Left renal cortex interstitium (tissue), 4 donors: ENCODE measurements at regions not wholly inside any gene's neighbourhood (a gene's known extent, or its start where the extent isn't known, plus 50 kb on each side); places are given as distances from the start of the nearest gene placed in this dataset.
"Not testable (repeated sequence)": the region's sequence is repeated elsewhere in the genome, so short reads cannot be mapped to it uniquely, and the experiment has no call there.

Source experiments
- DNase-seq, 4 donors: peaks; one replicate each; pipeline ENCODE4 v3.0.0-alpha.2; 2013; ENCODE audit warnings: low read depth in 4 of 4, low spot score in 2 of 4, missing footprints in 1 of 4

GRCh38 chr2:59180621-59181020 lies 939.5 kb upstream of the FANCL start:
- DNase-seq = no peak

DNA sequence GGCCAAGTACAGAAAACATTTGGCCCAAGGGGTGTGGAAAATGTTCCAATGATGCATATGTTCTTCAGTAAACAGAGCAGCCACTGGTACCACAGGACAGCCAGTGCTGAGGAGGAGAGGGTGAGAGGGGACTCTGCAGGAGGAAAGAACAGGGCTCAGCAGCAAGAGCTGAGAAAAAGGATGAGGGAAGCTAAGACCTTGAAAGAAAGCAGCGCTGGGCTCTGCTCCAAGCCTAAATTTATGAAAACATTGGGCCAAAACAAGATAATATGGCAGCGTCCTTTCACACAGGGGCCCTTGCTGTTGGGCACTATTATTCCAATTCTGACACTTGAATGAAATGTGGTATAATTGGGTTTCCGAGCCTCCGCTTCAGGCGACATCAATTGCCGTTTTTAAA lies 939.0 kb upstream of the FANCL start:
- no peak for DNase-seq

DNA sequence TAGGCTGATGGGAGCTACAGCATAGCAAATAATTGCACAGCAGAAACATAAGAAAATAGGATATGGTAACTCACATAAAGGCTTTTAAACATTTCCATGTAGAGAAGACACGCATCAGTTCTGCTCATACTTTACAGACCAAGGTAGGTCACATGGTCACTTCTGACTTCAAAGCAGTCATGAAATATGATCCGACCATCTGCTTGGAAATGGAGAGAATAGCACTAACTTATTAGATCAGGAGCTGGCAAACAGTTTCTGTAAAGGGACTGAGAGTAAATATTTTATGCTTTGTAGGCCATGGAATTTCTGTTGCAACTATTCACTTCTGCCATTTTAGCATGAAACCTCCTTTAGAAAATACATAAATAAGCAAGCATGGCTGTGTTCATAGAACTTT lies 936.6 kb upstream of the FANCL start:
- peak in 3 of 4 donors; percentile 8 to 31 (median 11) for DNase-seq

- DNase-seq = no peak
Measured at GRCh38 chr2:59176737-59177136, 935.6 kb upstream of the FANCL start.

DNA sequence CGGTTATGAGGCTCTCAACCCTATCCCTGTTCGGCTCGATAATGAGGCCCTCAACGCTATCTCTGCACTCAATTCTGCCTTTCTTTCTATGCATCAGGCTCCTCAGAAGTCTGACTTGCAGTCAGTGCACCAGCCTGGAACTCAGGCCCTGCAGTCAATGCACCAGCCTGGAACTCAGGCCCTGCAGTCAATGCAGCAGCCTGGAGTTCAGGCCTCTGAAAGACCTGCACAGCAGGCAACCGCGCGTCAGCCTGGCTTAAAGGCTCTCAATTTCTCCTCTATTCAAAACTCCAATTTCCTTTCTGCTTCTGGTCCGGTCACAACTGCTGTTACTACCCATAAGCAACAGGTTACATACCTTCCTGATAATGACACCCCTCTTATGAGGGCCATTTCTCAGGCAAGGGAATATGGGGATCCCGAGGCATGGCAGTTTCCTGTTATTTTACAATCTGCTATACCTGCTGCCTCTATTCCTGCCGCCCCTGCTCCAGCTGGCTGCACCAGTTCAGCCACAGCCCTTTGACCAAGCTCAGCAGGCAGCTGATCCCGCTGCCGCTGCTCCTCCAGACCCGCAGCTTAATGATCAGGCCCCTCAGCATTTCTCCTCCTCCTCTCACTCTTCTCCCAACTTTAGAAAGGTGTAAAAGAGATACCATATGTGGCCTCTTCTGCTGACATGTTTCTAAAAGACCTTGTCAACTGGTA lies 933.6 kb upstream of the FANCL start:
- DNase-seq = no peak

GRCh38 chr2:59173325-59173724 lies 932.2 kb upstream of the FANCL start:
- no peak for DNase-seq

DNA sequence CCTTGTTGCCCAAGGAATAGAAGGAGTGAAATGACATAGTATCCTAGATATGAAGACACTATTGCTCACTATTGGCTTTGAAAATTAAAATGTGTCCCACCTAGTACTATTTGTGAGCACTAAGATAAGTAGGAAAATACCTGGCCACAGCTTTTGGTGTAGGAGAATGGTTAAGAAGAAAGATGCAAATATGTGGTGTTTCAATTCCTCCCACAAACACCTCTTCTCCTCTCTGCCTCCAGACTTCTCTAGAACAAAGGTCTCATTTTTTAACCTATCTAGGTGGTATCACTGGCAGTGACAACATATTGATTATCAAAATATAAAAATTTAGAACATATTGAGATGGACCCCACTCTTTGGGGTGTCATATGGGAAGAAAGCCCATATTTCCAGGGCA lies 929.9 kb upstream of the FANCL start:
- no peak for DNase-seq

- no peak for DNase-seq
Measured at GRCh38 chr2:59168766-59169165, 927.6 kb upstream of the FANCL start.

GRCh38 chr2:59167514-59167913 lies 926.4 kb upstream of the FANCL start:
- DNase-seq = no peak

DNA sequence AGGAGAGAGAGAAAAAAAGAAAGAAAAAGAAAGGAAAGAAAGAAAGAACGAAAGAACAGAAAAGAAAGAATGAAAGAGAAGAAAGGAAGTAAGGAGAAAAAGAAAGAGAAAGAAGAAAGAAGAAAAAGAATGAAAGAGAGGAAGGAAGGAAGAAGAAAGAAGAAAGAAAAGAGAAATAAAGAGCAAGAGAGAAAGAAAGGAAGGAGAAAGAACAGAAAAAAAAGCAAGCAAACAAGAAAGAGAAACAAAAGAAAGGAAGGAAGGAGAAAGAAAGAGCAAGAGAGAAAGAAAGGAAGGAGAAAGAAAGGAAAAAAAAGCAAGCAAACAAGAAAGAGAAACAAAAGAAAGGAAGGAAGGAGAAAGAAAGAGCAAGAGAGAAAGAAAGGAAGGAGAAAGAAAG lies 916.8 kb upstream of the FANCL start:
- not testable (repeated sequence) for DNase-seq

DNA sequence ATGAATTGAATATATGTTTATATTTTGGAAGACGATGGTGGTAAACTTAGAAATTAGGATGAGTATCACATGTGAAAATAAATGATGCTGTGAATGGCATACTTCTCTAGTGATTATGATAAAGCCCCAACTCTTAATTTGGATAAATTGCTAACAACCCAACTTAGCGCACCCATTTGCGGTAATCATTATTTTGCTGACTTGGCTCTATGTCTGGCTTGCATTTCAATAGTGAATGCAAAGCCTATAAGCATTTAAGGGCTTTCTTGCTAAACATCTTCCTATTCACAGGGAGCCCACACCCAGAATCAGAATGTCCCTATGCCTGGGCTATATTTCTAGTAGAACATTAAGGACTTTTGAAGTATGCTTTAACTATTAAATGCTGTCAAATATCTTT lies 910.7 kb upstream of the FANCL start:
- DNase-seq = no peak

DNA sequence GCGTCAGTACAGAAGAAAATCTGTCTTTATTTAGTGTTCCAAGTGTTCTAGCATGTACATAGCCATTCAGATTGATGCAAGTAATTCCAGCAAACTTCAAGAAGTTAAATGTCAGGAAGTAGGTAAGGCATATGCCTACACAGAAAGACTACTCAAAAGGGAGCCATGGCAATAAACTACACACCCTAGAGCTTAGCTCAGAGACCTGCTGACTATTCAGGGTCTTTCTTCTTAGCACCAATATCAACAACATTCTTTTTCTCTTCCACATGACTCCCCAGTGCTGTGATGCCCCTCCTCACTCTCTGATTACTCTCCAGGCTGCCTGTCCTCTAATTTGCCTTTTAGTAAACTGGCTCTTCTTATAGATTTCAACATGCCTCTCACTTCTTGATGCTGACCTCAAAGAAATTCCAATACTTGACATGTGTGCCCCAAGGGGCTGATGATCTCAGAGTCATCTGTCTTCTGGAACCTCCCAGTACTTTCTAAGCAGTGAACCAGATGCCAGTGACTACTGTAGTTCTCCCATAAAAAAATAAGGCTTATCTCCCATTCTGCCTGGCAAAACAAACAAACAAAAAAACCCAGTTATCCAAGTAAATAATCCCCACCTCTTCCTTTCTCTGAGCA lies 909.2 kb upstream of the FANCL start:
- no peak for DNase-seq

DNA sequence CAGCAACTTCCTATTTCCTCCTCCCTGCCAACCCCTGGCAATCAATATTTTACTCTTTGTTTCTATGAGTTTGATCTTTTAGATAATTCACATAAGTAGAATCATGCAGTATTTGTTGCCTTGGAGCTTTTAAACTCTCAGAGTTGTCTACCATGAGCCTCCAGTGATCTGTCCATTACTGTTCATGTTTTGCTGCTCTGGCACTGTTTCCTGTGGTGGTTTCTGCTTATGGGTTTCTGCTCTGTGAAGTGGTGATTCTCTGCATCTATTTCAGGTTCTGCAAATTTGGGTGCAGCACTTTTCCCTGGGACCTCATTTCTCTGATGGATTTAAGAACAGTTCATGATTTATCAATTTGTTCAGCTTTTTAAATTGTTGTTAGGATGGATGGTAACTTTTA lies 908.1 kb upstream of the FANCL start:
- DNase-seq = no peak

DNA sequence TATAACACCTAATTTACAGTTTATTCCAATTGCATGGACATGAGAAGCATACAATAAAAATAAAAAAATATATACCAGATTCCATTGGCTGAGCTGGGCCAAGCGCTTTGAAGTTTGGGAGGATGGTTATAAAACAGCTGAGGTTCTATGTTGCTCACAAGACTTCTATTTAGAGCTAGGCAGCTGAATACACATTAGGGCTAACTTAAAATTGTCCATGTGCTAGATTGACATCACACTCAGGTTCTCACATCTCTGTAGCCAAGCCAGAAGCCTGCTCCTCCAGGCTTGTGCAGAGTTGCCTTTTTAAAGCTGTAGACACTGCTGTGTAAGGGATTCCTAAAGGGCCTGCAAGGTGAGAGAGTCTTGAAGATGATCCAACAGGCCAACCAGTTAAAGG lies 871.1 kb upstream of the FANCL start:
- DNase-seq = no peak

DNA sequence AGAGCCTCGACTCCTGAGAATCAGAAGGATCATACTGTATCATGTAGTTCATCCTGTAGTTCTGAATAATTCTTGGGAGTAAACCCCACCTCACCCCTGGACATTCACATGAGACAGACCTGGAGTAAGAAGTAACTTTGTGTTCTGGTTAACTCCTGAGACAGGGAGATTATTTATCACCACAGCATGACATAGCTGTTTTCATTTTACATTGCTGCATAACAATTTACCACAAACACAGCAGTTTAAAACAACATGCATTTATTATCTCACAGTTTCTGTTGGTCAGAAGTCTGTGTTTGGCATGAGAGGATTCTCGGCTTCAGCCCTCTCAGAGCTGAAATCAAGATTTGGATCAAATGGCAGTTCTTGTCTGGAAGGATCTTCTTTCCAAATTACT lies 855.8 kb upstream of the FANCL start:
- no peak for DNase-seq

GRCh38 chr2:59093571-59093970 lies 852.4 kb upstream of the FANCL start:
- DNase-seq = no peak

DNA sequence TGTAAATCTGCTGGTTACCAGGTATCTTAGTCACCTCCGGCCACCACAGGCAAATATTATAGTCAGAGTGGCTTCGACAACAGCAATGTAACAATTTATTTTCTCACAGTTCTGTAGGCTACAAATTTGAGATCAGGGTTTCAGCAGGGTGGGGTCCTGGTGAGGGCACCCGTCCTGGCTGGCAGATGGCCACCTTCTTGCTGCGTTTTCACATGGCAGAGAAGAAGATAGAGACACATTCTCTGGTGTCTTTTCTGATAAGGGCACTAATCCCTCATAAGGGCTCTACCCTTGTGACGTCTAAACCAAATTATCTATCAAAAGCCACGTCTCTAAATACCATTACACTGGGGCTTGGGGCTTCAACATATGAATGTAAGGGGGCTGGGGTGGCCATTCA lies 843.2 kb upstream of the FANCL start:
- no peak for DNase-seq

DNA sequence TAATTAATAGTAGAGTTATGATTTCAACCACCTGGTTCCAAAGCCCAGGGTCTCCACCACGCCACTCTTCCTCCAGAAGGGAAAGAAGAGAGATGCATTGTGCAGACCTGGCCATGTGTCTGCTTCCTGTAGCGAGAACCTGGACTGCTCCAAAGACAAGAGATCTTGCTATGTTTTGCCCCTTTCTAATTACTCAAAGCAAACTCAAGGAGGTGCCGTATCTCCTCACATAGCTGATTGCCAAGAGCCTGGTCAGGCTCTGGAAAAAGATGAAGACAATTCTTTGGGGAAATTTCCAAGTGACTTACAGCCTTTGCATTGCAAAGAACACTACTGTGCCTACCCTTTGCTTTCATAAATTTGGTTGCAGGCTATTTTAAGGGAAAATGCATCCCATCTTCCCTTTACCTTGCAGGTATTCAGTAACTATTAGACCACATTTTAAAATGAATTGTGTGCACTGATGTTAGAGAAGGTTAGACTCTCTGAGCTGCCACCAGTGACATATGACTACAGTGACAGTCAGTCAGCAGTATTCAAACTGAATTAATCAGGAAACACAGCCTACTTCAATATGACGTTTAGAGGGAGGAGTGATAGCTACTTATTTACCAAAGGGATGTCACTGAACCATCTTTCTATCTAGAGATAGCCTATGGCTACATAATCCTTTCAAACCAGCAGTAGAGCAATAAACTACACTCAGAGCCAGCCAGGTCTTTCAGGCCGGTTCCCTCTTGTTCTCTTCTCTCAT lies 842.1 kb upstream of the FANCL start:
- no peak for DNase-seq

DNA sequence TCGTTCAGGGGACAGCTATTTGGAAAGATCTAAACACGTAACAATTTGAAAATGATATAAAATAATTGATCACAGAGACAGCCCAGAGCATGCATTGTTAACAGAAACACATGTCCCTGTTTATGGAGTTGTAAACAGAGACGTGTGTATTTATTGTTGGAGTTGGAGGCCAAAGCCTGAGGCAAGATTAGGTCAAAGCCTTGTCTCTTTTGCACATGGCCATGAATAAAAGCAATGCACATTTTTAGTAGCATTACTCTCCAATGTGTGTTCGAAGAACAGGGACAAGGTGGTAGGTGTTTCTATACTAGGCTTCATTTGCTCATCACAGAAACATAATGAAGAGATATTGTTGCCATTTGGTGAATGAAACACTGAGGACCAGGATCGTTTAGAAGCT lies 841.5 kb upstream of the FANCL start:
- DNase-seq = no peak

DNA sequence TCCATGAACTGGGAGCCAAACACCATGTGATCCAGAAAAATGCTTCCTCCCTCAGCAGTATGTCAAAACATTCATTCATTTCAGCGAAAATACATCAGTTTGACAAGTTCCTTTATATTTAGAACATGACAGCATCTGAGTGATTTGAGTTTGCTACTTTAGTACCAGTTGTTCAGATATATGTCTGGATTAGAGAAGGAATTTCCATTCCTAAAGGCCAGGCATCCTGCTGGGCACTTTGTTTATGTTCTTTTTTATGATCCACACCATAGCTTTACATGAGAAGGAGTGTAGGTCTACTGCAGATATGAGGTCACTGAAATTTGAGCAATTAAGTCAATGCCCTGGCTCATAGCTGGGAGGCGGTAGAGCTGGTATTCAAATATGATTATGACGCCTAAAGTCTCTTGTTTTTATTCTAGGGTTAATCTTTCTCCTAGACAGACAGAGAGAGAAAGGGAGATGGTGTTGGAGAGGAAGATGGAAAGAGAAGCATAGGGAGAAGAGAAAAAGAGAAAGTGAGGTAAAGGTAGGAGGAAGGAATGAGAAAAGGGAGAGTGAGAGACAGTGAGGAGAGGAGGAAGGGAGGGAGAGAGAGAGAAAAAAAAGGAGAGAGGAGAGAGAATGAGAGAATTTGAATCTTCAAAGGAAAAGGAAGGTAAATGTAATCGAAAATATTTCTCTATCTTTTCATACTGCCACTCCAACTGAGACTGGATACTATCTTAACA lies 839.5 kb upstream of the FANCL start:
- DNase-seq = no peak

- no peak for DNase-seq
Measured at GRCh38 chr2:59077981-59078531, 836.9 kb upstream of the FANCL start.
